ENCODE measurements at regions not wholly inside any gene's neighbourhood (a gene's known extent, or its start where the extent isn't known, plus 50 kb on each side); places are given as distances from the start of the nearest gene placed in this dataset.

DNA sequence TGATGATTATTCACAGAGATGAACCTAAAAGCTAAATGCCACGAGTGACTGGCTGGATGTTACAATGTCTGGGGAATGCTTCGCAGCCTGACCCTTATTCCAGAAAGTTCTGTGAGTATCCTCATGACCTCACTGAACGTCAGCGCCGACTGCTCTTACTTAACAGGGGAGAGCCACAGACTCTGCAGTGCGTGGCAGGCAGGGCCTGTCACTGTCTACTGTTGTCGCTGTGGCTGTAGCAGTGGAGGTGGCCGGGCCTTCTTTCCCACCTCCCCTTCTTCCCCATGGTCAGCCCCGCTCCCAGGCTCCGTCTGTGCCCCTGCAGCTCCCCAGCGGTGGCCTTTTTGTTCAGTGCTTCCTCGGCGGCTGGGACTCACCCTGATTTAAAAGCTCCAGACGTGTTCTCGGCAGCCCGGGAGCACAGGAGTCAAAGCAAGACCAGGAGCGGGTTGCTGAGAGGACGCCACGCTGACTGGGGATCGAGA is 52.2 kb upstream of the TARBP1 start:
- TF ChIP-seq, protein P1, sequence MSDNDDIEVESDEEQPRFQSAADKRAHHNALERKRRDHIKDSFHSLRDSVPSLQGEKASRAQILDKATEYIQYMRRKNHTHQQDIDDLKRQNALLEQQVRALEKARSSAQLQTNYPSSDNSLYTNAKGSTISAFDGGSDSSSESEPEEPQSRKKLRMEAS (CRISPR knock-in tag; IDR thresholded peaks at IDR 0.05) = 0 out of 2 replicates have a peak, but pooled peaks have one; percentile 27
- TF ChIP-seq NR1H2 (CRISPR knock-in tag; IDR thresholded peaks at IDR 0.05) = no peak
- no peak overlapping the region for H3K4me3 Mint-ChIP-seq
- ChIA-PET POLR2A (interaction anchor here (1.1 kb wide), 1 partner anchor 13 kb away, joined by 3 read pairs; no protein-coding TSS in a partner anchor), CTCF (interaction anchor here (0.7 to 1.7 kb wide), 4 partner anchors 13 to 553 kb away, joined by 3 to 6 read pairs (median 3); no protein-coding TSS in a partner anchor)
- peak overlapping the region; percentile 77 for H3K27ac Mint-ChIP-seq
- H3K27me3 Mint-ChIP-seq (ENCODE audit: low read depth) = peaks cover 2% of the 10 kb centered on the region; the same call in 1 of the 2 replicates
- ATAC-seq (peak; percentile 60), DNase-seq (ENCODE audit: low spot score) (peak; percentile 42)
- no peaks in the 10 kb centered on the region for H3K36me3 Mint-ChIP-seq
- peaks cover 34% of the 10 kb centered on the region for H3K4me1 Mint-ChIP-seq
- H3K9me3 Mint-ChIP-seq = no peaks in the 10 kb centered on the region

DNA sequence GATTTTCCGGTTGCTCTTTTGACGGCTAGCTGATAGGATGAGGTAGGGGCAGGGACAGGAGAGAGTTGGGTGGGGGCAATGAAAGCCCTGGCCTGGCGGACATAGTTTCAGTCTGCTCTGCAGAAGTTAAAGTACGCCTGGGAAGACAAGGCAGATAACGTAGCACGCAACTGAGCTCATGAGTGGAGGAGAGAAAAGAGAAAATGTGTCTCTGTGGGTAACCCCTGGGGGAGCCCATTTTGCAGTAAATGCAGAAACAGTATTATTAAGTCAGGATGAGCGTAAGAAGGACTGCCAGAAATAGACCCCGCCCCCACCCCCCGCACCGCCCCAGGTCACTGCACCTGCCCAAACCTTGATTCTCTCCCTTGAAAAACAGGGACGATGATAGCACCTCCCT is 51.7 kb upstream of the TARBP1 start:
- H3K27me3 Mint-ChIP-seq (ENCODE audit: low read depth) = peaks cover 2% of the 10 kb centered on the region; the same call in 1 of the 2 replicates
- no peaks in the 10 kb centered on the region for H3K9me3 Mint-ChIP-seq
- peak overlapping the region; percentile 44; the same call in 1 of the 2 replicates for H3K27ac Mint-ChIP-seq
- no peaks in the 10 kb centered on the region for H3K36me3 Mint-ChIP-seq
- H3K4me1 Mint-ChIP-seq = peaks cover 34% of the 10 kb centered on the region
- POLR2A ChIA-PET = interaction anchor here (1.1 kb wide), 1 partner anchor 14 kb away, joined by 3 read pairs; no protein-coding TSS in a partner anchor
- no peak for DNase-seq (ENCODE audit: low spot score)
- H3K4me3 Mint-ChIP-seq = no peak overlapping the region
- no peak for ATAC-seq
- CTCF ChIA-PET = interaction anchor here (0.7 to 1.7 kb wide), 4 partner anchors 14 to 553 kb away, joined by 3 to 6 read pairs (median 3); no protein-coding TSS in a partner anchor
- TF ChIP-seq, protein P2, sequence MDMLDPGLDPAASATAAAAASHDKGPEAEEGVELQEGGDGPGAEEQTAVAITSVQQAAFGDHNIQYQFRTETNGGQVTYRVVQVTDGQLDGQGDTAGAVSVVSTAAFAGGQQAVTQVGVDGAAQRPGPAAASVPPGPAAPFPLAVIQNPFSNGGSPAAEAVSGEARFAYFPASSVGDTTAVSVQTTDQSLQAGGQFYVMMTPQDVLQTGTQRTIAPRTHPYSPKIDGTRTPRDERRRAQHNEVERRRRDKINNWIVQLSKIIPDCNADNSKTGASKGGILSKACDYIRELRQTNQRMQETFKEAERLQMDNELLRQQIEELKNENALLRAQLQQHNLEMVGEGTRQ (CRISPR knock-in tag; IDR thresholded peaks at IDR 0.05) = no peak
- TF ChIP-seq, protein P3, sequence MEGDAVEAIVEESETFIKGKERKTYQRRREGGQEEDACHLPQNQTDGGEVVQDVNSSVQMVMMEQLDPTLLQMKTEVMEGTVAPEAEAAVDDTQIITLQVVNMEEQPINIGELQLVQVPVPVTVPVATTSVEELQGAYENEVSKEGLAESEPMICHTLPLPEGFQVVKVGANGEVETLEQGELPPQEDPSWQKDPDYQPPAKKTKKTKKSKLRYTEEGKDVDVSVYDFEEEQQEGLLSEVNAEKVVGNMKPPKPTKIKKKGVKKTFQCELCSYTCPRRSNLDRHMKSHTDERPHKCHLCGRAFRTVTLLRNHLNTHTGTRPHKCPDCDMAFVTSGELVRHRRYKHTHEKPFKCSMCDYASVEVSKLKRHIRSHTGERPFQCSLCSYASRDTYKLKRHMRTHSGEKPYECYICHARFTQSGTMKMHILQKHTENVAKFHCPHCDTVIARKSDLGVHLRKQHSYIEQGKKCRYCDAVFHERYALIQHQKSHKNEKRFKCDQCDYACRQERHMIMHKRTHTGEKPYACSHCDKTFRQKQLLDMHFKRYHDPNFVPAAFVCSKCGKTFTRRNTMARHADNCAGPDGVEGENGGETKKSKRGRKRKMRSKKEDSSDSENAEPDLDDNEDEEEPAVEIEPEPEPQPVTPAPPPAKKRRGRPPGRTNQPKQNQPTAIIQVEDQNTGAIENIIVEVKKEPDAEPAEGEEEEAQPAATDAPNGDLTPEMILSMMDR (IDR thresholded peaks at IDR 0.05) = no peak
- TF ChIP-seq, protein P4, sequence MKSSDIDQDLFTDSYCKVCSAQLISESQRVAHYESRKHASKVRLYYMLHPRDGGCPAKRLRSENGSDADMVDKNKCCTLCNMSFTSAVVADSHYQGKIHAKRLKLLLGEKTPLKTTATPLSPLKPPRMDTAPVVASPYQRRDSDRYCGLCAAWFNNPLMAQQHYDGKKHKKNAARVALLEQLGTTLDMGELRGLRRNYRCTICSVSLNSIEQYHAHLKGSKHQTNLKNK (CRISPR knock-in tag; IDR thresholded peaks at IDR 0.05) = no peak
- TF ChIP-seq FOXJ3 (CRISPR knock-in tag; IDR thresholded peaks at IDR 0.05; ENCODE audit: borderline replicate concordance) (no peak), ZNF121 (CRISPR knock-in tag; IDR thresholded peaks at IDR 0.05) (no peak), SMAD3 (CRISPR knock-in tag; IDR thresholded peaks at IDR 0.05; ENCODE audit: borderline replicate concordance) (no peak), SOX15 (CRISPR knock-in tag; IDR thresholded peaks at IDR 0.05) (no peak), FOXP1 (CRISPR knock-in tag; IDR thresholded peaks at IDR 0.05; ENCODE audit: borderline replicate concordance) (no peak)
- TF ChIP-seq, protein P5, sequence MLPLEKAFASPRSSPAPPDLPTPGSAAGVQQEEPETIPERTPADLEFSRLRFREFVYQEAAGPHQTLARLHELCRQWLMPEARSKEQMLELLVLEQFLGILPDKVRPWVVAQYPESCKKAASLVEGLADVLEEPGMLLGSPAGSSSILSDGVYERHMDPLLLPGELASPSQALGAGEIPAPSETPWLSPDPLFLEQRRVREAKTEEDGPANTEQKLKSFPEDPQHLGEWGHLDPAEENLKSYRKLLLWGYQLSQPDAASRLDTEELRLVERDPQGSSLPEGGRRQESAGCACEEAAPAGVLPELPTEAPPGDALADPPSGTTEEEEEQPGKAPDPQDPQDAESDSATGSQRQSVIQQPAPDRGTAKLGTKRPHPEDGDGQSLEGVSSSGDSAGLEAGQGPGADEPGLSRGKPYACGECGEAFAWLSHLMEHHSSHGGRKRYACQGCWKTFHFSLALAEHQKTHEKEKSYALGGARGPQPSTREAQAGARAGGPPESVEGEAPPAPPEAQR (CRISPR knock-in tag; IDR thresholded peaks at IDR 0.05) = no peak
- TF ChIP-seq, protein P1 (CRISPR knock-in tag; IDR thresholded peaks at IDR 0.05) = no peak
- TF ChIP-seq, protein P6, sequence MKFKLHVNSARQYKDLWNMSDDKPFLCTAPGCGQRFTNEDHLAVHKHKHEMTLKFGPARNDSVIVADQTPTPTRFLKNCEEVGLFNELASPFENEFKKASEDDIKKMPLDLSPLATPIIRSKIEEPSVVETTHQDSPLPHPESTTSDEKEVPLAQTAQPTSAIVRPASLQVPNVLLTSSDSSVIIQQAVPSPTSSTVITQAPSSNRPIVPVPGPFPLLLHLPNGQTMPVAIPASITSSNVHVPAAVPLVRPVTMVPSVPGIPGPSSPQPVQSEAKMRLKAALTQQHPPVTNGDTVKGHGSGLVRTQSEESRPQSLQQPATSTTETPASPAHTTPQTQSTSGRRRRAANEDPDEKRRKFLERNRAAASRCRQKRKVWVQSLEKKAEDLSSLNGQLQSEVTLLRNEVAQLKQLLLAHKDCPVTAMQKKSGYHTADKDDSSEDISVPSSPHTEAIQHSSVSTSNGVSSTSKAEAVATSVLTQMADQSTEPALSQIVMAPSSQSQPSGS (CRISPR knock-in tag; IDR thresholded peaks at IDR 0.05; ENCODE audit: borderline replicate concordance, low read depth) = no peak

DNA sequence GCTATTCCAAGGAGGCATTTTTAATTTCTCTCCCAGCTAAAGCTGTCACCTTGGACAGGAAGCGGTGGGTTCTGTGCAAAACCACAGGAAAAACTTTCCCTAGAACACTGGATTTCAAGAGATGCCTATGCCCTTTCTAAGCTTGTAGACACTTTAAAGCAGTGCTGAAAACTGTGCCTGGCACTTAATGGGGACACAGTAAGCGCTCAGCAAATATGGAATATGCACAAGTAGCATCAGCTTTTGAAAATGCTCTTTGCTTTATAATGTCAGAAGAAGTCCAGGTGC is 50.9 kb upstream of the TARBP1 start:
- DNase-seq (ENCODE audit: low spot score) (no peak), ATAC-seq (no peak)
- ChIA-PET POLR2A (no interaction called here), CTCF (interaction anchor here (1.2 kb wide), 1 partner anchor 554 kb away, joined by 3 read pairs; no protein-coding TSS in a partner anchor)
- Mint-ChIP-seq H3K4me1 (peaks cover 36% of the 10 kb centered on the region), H3K4me3 (no peak overlapping the region), H3K27me3 (ENCODE audit: low read depth) (peaks cover 2% of the 10 kb centered on the region; the same call in 1 of the 2 replicates), H3K9me3 (no peaks in the 10 kb centered on the region), H3K36me3 (no peaks in the 10 kb centered on the region), H3K27ac (no peak overlapping the region)
- TF ChIP-seq SMAD4 (CRISPR knock-in tag; IDR thresholded peaks at IDR 0.05) (no peak), SOX15 (CRISPR knock-in tag; IDR thresholded peaks at IDR 0.05) (no peak), NFYB (CRISPR knock-in tag; conservative IDR thresholded peaks at IDR 0.05; ENCODE audit: low read depth) (no peak), FOXJ3 (CRISPR knock-in tag; IDR thresholded peaks at IDR 0.05; ENCODE audit: borderline replicate concordance) (no peak), OVOL2 (CRISPR knock-in tag; IDR thresholded peaks at IDR 0.05; ENCODE audit: borderline replicate concordance) (no peak), MYBL2 (CRISPR knock-in tag; IDR thresholded peaks at IDR 0.05) (no peak), CREM (CRISPR knock-in tag; IDR thresholded peaks at IDR 0.05) (no peak), SP1 (CRISPR knock-in tag; conservative IDR thresholded peaks at IDR 0.05) (no peak), ATF1 (CRISPR knock-in tag; IDR thresholded peaks at IDR 0.05) (no peak)
- TF ChIP-seq, protein P7, sequence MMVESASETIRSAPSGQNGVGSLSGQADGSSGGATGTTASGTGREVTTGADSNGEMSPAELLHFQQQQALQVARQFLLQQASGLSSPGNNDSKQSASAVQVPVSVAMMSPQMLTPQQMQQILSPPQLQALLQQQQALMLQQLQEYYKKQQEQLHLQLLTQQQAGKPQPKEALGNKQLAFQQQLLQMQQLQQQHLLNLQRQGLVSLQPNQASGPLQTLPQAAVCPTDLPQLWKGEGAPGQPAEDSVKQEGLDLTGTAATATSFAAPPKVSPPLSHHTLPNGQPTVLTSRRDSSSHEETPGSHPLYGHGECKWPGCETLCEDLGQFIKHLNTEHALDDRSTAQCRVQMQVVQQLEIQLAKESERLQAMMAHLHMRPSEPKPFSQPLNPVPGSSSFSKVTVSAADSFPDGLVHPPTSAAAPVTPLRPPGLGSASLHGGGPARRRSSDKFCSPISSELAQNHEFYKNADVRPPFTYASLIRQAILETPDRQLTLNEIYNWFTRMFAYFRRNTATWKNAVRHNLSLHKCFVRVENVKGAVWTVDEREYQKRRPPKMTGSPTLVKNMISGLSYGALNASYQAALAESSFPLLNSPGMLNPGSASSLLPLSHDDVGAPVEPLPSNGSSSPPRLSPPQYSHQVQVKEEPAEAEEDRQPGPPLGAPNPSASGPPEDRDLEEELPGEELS (CRISPR knock-in tag; IDR thresholded peaks at IDR 0.05) = no peak
- TF ChIP-seq, protein P8, sequence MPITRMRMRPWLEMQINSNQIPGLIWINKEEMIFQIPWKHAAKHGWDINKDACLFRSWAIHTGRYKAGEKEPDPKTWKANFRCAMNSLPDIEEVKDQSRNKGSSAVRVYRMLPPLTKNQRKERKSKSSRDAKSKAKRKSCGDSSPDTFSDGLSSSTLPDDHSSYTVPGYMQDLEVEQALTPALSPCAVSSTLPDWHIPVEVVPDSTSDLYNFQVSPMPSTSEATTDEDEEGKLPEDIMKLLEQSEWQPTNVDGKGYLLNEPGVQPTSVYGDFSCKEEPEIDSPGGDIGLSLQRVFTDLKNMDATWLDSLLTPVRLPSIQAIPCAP (CRISPR knock-in tag; IDR thresholded peaks at IDR 0.05) = no peak
